HG02885 (cell line): ENCODE measurements at regions not wholly inside any gene's neighbourhood (a gene's known extent, or its start where the extent isn't known, plus 50 kb on each side); places are given as distances from the start of the nearest gene placed in this dataset.

Experiments
- ATAC-seq: cut with Tn5 transposase; IDR thresholded peaks from one replicate; pipeline ENCODE4 v1.9.1; 2021; ENCODE audit warnings: mild to moderate bottlenecking; ENCODE audit not compliant: unreplicated experiment, poor library complexity

DNA sequence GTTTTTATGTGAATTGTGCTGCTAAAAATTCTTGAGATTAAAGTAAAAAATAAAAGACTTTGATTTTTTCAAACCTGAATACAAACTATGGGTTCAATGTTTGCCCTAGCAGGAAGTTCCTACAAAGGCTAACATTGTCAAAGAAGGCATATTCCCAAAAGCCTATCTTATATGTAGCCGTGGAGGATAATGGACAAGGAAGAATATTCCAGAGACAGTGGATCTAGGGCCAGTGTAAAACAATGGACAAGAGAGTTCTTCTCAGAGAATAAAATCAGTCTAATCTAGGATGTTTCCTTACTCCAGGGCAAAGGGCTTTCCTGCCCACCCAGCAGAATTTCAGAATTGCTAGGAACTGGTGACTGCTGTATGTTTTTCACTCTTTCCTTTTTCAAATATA, 359.2 kb upstream of the ATP2B1 start:
- ATAC-seq, result no peak

DNA sequence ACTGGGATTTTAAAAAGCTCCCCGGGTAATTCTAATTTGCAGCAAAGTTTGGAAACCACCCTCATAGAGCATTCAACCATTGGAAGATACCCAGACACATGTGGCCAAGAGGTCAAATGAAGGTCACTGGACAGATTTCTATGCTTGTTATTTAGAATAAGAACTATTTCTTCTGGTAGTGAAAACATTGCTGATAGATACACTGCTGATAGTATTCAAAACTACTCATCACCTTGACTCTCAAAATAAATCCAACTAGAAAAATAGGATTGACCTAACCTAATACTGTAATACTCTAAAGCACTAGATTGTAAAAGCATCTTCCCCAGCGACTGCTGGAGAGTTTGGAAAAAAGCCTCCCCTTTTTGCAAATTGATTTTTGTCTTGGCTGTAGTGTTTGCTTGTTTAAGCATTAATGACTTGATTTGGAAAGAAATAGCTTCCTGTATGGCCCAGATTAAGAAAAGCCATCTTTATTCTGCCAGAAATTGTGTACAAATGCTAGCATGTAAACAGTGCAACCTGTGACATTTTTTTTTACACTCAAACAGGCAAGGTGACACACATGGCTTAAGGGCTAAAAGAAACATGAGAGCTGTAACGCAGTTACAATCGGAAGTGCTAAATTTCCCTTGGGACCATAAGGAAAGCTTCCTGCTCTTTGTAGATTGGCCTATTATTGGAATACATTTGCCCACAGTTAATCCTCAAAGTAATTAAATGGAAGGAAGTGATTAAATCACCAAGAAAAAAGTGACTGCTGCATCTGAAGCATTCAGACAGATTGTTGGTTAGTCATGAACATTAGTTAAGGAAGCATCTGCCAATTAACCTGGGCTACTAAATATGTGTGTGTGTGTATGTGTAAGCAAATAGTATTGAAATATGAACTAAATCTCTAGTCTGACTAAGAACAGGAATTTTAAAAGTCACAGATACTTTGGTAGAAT, 356.5 kb upstream of the ATP2B1 start:
- ATAC-seq, result no peak

DNA sequence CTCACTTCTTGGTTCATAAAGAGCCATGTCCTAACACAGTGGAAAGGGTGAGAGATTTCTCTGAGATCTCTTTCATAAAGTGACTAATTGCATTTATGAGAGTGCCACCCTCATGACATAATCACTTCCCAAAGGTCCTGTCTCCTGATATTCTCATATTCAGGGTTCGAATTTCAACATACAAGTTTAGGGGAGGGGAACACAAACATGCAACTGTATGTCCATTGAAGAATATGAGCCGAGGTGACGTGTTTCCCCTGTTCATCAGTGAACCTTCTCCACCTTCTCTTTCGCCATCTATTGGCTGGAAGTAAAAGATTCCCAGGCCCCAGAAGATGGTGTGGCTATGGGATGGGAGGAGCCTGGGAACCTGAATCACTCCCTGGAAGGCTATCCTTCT, 354.2 kb upstream of the ATP2B1 start:
- no peak for ATAC-seq

GRCh38 chr12:90061809-90062208, 353.2 kb upstream of the ATP2B1 start:
- no peak for ATAC-seq

DNA sequence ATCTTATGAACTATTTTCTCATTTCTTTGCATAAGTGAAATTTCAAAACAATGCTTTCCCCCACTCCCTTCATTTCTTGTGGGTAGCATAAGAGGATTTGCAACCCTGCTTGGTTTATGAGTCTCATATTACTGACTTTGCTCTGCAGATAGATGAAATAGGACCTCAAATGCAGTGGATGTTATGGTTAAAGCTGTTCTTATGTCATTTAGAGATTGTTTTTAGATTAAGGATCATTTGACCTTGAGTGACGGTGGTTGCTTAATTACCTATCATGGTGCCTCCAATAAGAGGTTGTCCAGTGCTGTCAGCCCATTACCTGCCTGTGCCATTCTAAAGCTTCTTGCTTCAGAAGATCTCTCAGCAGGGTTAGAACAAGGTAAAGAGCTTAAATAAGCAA, 351.4 kb upstream of the ATP2B1 start:
- no peak for ATAC-seq

- ATAC-seq, result no peak
Measured at GRCh38 chr12:90058704-90059103, 350.1 kb upstream of the ATP2B1 start.

GRCh38 chr12:90055071-90055470, 346.4 kb upstream of the ATP2B1 start:
- ATAC-seq, result no peak

GRCh38 chr12:90048918-90049317, 340.3 kb upstream of the ATP2B1 start:
- ATAC-seq, result no peak

DNA sequence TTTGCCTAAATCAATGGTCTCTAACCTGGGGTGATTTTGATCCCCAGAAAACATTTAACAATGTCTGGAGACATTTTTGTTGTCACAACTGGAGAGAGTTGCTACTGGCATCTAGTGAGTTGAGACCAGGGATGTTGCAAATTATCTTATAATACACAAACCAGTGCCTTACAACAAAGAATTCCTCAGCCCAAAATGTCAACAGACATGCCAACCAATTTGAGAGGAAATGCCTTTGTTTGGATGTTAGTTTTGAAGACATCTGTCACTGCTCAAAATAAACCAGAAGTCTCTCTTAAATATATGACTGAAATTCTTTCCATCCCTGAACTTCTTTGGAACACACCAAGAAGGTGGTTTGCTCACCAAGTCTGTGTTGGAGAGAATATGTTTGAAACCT, 336.9 kb upstream of the ATP2B1 start:
- ATAC-seq, result no peak

DNA sequence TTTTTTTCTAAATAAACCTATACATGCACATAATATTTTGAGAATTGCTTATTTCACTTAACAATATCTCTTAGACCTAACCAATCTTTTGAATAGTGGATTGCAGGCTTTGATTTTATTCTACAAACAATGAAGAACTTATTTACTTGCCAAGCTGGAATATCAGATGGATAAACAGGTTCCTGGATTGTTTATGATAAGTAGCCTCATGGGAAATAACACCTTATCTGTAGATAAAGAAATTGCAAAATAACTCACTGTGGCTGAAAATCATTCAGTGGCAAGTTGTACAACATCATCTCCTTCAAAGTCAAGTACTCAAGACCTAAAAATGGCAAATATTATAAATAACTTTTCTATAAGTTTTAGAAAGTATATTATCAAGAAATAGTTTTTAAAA, 335.4 kb upstream of the ATP2B1 start:
- no peak for ATAC-seq

DNA sequence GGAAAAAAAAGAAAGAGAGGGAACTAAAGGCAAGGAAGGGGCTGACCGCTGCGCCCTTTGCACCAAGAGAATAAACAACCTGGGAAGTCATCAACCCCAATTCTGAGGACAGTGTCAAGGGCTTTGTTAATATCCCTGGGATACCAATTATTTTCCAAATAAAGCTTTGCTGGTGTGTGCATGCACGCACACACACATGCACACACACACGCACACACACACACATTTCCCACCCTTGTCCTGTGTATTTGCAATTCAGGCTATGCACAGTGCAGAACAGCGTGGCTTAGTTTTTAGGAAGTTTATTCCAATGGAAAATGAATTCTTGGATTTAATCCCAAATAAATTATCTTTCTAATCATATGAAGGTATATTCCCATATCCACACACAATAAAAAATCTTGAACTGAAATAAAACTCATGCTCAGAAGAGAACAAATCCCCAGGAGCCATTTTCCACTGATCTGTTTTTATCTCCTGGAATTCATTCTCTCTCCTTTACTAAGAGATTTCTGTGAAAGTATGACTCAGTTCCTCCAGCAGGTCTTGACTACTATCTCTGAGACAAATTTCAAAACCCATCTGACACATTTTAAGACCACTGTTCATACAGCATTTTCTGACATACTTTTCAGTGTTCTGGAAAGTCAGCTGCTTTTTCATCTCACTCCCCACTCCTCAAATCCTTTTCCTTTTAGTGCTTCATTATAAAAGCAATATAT, 334.4 kb upstream of the ATP2B1 start:
- ATAC-seq, result no peak

DNA sequence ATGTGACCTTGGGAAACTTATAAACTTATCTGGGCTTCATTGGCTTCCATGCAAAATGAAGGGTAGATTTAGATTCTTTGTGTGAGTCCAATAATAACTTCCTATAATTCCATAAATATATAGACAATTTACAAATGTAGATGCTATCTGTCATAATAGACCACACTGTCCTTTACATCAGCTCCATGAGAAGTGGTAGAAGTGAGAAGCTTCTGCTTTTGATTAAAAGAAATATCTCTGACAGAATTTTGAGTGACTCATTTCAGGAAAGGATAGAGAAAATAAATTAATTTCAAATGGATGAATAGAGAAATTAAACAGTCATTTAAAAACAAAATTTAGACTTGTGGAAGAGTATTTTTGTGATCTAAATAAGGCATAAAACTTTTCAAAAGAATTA, 329.7 kb upstream of the ATP2B1 start:
- ATAC-seq, result no peak

- ATAC-seq, result no peak
Measured at GRCh38 chr12:90037740-90038139, 329.1 kb upstream of the ATP2B1 start.

GRCh38 chr12:90036637-90037036, 328.0 kb upstream of the ATP2B1 start:
- ATAC-seq, result no peak

GRCh38 chr12:90030726-90031125, 322.1 kb upstream of the ATP2B1 start:
- ATAC-seq, result no peak

DNA sequence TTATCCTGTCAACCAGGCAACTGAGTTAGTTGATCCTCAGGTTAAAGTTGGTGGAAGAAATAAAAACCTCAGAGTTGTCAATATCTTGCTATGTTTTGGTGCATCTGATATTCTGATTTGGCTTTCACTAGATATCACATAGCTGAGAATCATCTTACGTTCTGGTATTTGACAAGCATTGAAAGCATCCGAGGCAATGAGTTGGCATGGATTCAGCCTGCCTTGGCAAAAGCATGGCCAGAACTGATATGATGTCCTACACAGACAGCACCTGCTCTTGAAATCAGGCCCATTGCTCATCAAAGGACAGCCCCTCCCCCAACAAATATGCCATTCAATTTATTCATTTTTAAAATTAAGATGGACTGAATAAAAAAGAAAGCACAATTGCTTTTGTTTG, 320.7 kb upstream of the ATP2B1 start:
- ATAC-seq, result no peak

- no peak for ATAC-seq
Measured at GRCh38 chr12:90028635-90029051, 320.0 kb upstream of the ATP2B1 start.

- no peak for ATAC-seq
Measured at GRCh38 chr12:90027889-90028634, 319.4 kb upstream of the ATP2B1 start.

DNA sequence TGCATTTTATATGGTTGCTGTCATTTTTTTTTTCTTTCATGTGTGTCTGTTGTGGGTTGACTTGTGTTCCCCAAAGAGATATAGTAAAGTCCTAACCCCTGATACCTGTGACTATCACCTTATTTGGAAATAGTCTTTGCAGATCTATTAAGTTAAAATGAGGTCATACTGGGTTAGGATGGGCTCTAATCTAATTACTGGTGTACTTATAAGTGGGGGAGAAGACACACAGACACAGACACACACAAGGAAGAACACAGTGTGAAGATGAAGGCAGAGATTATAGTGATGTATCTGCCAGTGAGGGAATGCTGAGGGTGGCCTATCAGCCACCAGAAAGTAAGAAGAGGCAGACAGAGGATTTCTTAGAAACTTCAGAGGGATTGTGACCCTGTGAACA, 318.4 kb upstream of the ATP2B1 start:
- ATAC-seq, result no peak

DNA sequence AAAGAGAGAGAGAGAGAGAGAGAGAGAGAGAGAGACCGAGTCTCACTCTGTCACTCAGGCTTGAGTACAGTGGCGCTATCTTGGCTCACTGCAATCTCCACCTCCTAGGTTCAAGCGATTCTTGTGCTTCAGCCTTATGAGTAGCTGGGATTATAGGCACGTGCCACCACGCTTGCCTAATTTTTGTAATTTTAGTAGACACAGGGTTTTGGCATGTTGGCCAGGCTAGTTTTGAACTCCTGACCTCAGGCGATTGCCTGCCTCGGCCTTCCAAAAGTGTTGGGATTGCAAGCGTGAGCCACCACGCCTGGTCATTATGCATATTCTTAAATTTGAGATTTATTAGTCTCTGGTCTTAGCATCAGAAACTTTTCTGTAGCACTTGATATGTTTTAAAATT, 317.9 kb upstream of the ATP2B1 start:
- no peak for ATAC-seq

GRCh38 chr12:90024262-90024661, 315.6 kb upstream of the ATP2B1 start:
- ATAC-seq, result no peak
